Heart left ventricle (tissue), 16 donors: ENCODE measurements at regions not wholly inside any gene's neighbourhood (a gene's known extent, or its start where the extent isn't known, plus 50 kb on each side); places are given as distances from the start of the nearest gene placed in this dataset.
A peak's percentile ranks its signal among the peaks of the same experiment; 100 is the strongest.

ENCODE experiments used
- ATAC-seq, 4 donors: fragments of 200-7000 bp; cut with Tn5 transposase; one replicate each; pipeline ENCODE4 v1.9.1; 2020 to 2022; ENCODE audit warnings: moderate library complexity in 4 of 4, mild to moderate bottlenecking in 3 of 4, moderate number of reproducible peaks in 1 of 4
- DNase-seq, 5 donors: peaks; one replicate each; pipeline ENCODE4 v3.0.0-alpha.2; 2020
- H3K27ac ChIP-seq, 12 donors: fragments of 200-600 bp; sonication (generic) in 4 of 12; one replicate each; pipeline versions ENCODE4 v1.5.0 to v1.8.0; 2016 to 2022; ENCODE audit warnings: mild to moderate bottlenecking in 2 of 12
- H3K27me3 ChIP-seq, 9 donors: fragments of 200-600 bp; sonication (generic) in 2 of 9; one replicate each; pipeline versions ENCODE4 v1.5.1 to v1.8.0; 2016 to 2022; ENCODE audit warnings: mild to moderate bottlenecking in 3 of 9
- H3K36me3 ChIP-seq, 9 donors: fragments of 200-600 bp; sonication (generic) in 2 of 9; one replicate each; pipeline versions ENCODE4 v1.5.0 to v1.8.0; 2018 to 2022; ENCODE audit warnings: mild to moderate bottlenecking in 2 of 9
- H3K4me1 ChIP-seq, 12 donors: fragments of 200-600 bp; sonication (generic) in 4 of 12; one replicate each; pipeline versions ENCODE4 v1.5.0 to v1.8.0; 2016 to 2022; ENCODE audit warnings: mild to moderate bottlenecking in 3 of 12
- H3K4me3 ChIP-seq, 12 donors: fragments of 200-600 bp; sonication (generic) in 4 of 12; one replicate each; pipeline versions ENCODE4 v1.5.0 to v1.8.0; 2017 to 2022; ENCODE audit warnings: mild to moderate bottlenecking in 9 of 12, moderate library complexity in 4 of 12
- H3K9me3 ChIP-seq, 12 donors: fragments of 200-600 bp; sonication (generic) in 4 of 12; one replicate each; pipeline versions ENCODE4 v1.5.0 to v1.8.0; 2016 to 2022; ENCODE audit warnings: mild to moderate bottlenecking in 1 of 12
- POLR2A ChIP-seq, 2 donors: fragments of 450-650 bp; IDR thresholded peaks; one replicate each; pipeline ENCODE4 v1.6.1; 2017; ENCODE audit warnings: antibody characterized with exemption in 2 of 2, mild to moderate bottlenecking in 2 of 2, moderate library complexity in 2 of 2
- WGBS, 4 donors: extraction: QIAGEN DNeasy Blood & Tissue Kit in 2 of 4; methylation state at CpG; one replicate each; pipeline versions ENCODE4 v1.1.5 to v1.1.7; 2013 to 2018; 5-methylcytosine and 5-hydroxymethylcytosine counted together
- intact Hi-C, 10 donors: fragments of 100-400 bp; cut with DNase I; formaldehyde crosslinking; loops; one replicate each; pipeline versions ENCODE4 v1.11.1 to v1.14.2; 2022
- TF ChIP-seq, protein P1 (sequence below), 12 donors: fragments of 200-600 bp; sonication (generic) in 4 of 12; IDR thresholded peaks; one replicate each; pipeline versions ENCODE4 v1.5.0 to v1.8.0; 2018 to 2022; ENCODE audit warnings: antibody characterized with exemption in 12 of 12, mild to moderate bottlenecking in 5 of 12
- donor health status: ischemic (EF 13 %, LVEDD 7.1; RV severe dilation, severe dysfunction).
- donor health status: healthy with polysubstance abuse.
- donor health status: DM: no; HTN: yes; CAD: no.
- donor health status: DM: no; HTN: no; CAD: no.
- donor health status: ischemic (EF 25% LVEDD 6.9; RV normal size, moderate dysfunction).
- donor health status: ischemic (EF 25% LVEDD 5.7; RV mildly dilated, moderate dysfunction).
- donor health status: healthy.
- donor health status: DM: yes; HTN: yes; CAD: no.
- donor health status: ischemic (EF 35%, LVEDD 5.7; RV mildly dilated, moderate dysfunction).
- donor health status: nonischemic (EF 11% LVEDD 7.7; RV severe dilation, severe dysfunction).
- donor health status: DM: yes; HTN: yes; CAD: no.
- donor health status: PGD.
- donor health status: ischemic (EF 29% LVEDD 5.4; RV normal size, mild dysfunction).
- donor health status: nonischemic (EF 23%, LVEDD 6.1; RV moderate dilation, normal function).

DNA sequence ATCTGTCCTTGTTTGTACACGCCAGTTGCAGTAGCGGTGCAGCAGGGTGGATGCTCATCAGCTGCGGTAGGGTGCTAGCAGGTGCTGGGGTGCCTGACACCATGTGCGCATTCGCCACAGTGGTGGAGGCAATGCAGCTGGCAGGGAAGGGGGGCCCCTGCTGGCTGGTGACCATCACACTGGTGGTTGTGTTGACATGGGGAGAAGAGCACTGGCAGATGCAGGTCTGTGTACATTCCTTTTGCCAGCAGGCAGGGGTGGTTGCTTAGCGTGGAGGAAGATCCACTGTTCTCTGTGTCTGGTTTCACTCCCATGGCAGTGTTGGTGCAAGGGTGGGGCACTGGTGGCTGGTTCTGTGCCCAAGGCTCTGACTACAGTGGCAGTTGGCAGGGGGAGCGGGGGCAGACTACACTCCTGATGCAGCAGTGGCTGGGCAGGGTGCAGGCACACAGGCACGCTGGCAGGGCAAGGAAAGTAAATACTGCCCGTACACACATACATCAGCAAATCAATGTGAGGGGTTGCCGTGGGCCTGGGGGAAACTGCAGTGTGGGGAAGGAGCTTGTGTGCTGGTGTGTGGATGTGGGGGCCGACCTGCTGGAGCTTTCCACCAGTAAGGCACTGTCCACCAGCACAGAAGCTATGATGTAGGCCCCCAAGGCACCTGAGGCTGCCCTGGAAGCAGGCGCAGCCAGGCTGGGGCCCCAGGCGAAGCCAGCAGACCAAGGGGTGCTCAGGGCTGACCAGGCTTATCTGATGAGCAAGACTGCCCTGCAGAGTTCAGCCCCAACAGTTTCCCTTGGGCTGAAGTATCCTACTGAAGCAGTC is 87.2 kb upstream of the UNC5B start:
- TF ChIP-seq, protein P1, sequence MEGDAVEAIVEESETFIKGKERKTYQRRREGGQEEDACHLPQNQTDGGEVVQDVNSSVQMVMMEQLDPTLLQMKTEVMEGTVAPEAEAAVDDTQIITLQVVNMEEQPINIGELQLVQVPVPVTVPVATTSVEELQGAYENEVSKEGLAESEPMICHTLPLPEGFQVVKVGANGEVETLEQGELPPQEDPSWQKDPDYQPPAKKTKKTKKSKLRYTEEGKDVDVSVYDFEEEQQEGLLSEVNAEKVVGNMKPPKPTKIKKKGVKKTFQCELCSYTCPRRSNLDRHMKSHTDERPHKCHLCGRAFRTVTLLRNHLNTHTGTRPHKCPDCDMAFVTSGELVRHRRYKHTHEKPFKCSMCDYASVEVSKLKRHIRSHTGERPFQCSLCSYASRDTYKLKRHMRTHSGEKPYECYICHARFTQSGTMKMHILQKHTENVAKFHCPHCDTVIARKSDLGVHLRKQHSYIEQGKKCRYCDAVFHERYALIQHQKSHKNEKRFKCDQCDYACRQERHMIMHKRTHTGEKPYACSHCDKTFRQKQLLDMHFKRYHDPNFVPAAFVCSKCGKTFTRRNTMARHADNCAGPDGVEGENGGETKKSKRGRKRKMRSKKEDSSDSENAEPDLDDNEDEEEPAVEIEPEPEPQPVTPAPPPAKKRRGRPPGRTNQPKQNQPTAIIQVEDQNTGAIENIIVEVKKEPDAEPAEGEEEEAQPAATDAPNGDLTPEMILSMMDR (IDR thresholded peaks at IDR 0.05), result peak in 1 of 12 donors; percentile 19
- TF ChIP-seq POLR2A (IDR thresholded peaks at IDR 0.05), result no peak
- peaks cover 0 to 11% (median 6%) of the 10 kb centered on the region in 12 donors for H3K9me3 ChIP-seq
- H3K27me3 ChIP-seq, result peaks cover 0 to 7% (median 0%) of the 10 kb centered on the region in 9 donors
- no peaks in the 10 kb centered on the region for H3K36me3 ChIP-seq
- H3K4me1 ChIP-seq, result peaks cover 0 to 14% (median 0%) of the 10 kb centered on the region in 12 donors
- intact Hi-C loops, result loop anchor here in 1 of 10 donors (10.0 kb wide), 1 partner anchor 200 kb away; no protein-coding TSS in a partner anchor
- peak; percentile 69 to 90 (median 78) for ATAC-seq
- no peak overlapping the region for H3K27ac ChIP-seq
- H3K4me3 ChIP-seq, result no peak overlapping the region
- 70 to 84% (median 79%) methylated on average over 10 to 13 of the region's 13 CpGs for whole genome bisulfite sequencing, 4 donors
- peak in 3 of 5 donors; percentile 27 to 68 (median 40) for DNase-seq

GRCh38 chr10:71125749-71126107 is 86.6 kb upstream of the UNC5B start:
- Histone ChIP-seq H3K36me3 (no peaks in the 10 kb centered on the region), H3K4me3 (no peak overlapping the region), H3K27ac (no peak overlapping the region), H3K4me1 (peaks cover 0 to 18% (median 0%) of the 10 kb centered on the region in 12 donors), H3K9me3 (peaks cover 0 to 5% (median under 1%) of the 10 kb centered on the region in 12 donors), H3K27me3 (peaks cover 0 to 7% (median 0%) of the 10 kb centered on the region in 9 donors)
- TF ChIP-seq POLR2A (IDR thresholded peaks at IDR 0.05), result no peak
- TF ChIP-seq, protein P1 (IDR thresholded peaks at IDR 0.05), result no peak
- no peak for ATAC-seq
- WGBS, 4 donors, result 64 to 86% (median 78%) methylated on average over 4 of the region's 4 CpGs
- intact Hi-C loops, result loop anchor here in 1 of 10 donors (10.0 kb wide), 1 partner anchor 201 kb away; no protein-coding TSS in a partner anchor
- DNase-seq, result no peak

DNA sequence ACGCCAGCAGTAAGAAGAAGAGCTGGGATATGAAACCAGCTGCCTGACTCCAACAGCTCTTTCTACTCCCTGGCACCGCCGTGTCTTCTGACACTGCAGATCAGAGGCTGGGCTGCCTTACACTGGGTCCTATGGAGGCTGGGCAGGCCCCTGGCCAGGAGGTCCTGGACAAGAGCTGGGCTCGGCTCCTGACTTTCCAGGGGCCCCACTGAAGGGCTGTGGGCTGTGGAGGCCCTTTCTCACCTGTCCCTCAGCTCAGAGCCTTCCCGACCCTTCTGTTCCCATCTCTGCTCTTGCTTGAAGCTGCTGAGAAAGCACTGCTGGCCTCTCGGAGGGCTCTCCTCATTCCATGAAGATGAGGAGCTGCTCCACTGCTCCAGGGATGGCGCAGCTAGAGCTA is 85.9 kb upstream of the UNC5B start:
- no peak for ATAC-seq
- DNase-seq, result no peak
- no peak overlapping the region for H3K27ac ChIP-seq
- TF ChIP-seq, protein P1 (IDR thresholded peaks at IDR 0.05), result no peak
- no peak for TF ChIP-seq POLR2A (IDR thresholded peaks at IDR 0.05)
- peaks cover 0 to 2% (median 0%) of the 10 kb centered on the region in 12 donors for H3K9me3 ChIP-seq
- H3K36me3 ChIP-seq, result no peaks in the 10 kb centered on the region
- 70 to 89% (median 87%) methylated on average over 7 of the region's 7 CpGs for WGBS, 4 donors
- no peak overlapping the region for H3K4me3 ChIP-seq
- intact Hi-C loops, result loop anchor here in 1 of 10 donors (10.0 kb wide), 1 partner anchor 202 kb away; no protein-coding TSS in a partner anchor
- peaks cover 0 to 7% (median 0%) of the 10 kb centered on the region in 9 donors for H3K27me3 ChIP-seq
- H3K4me1 ChIP-seq, result peaks cover 0 to 18% (median 0%) of the 10 kb centered on the region in 12 donors

DNA sequence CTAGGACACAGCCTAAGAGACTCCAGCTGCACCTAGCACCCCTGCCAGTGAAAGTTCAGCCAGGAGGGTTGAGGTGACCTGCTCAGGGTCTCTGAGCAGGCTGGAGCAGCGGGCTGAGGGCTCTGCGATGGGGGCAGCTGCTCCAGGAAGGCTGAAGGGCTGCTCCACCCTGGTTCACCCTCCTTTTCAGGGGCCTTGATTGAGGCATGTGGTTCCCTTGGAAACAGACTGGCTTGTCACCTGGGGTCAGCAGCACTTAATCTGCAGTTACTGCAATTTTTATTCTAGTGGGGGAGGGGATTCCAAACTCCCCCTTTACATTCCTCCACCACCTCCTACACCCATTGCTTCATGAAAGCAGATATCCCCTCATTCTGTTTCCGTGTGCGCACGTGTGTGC is 85.3 kb upstream of the UNC5B start:
- DNase-seq, result no peak
- Histone ChIP-seq H3K4me1 (peaks cover 0 to 18% (median 0%) of the 10 kb centered on the region in 12 donors), H3K9me3 (peaks cover 0 to 2% (median 0%) of the 10 kb centered on the region in 12 donors), H3K4me3 (no peak overlapping the region), H3K27ac (no peak overlapping the region), H3K27me3 (peaks cover 0 to 10% (median 0%) of the 10 kb centered on the region in 9 donors), H3K36me3 (no peaks in the 10 kb centered on the region)
- WGBS, 4 donors, result 91 to 96% (median 95%) methylated on average over 3 to 5 of the region's 5 CpGs
- TF ChIP-seq POLR2A (IDR thresholded peaks at IDR 0.05), result no peak
- TF ChIP-seq, protein P1 (IDR thresholded peaks at IDR 0.05), result no peak
- intact Hi-C loops, result loop anchor here in 1 of 10 donors (10.0 kb wide), 1 partner anchor 202 kb away; no protein-coding TSS in a partner anchor
- no peak for ATAC-seq
